GM18511 (cell line): ENCODE measurements at regions not wholly inside any gene's neighbourhood (a gene's known extent, or its start where the extent isn't known, plus 50 kb on each side); places are given as distances from the start of the nearest gene placed in this dataset.

Experiments
- ATAC-seq: cut with Tn5 transposase; IDR thresholded peaks from one replicate; pipeline ENCODE4 v1.9.1; 2021; ENCODE audit warnings: mild to moderate bottlenecking, moderate library complexity; ENCODE audit not compliant: unreplicated experiment

- ATAC-seq, result no peak
Observed at GRCh38 chr3:30113906-30114305, 492.5 kb upstream of the TGFBR2 start.

- ATAC-seq, result no peak
Observed at GRCh38 chr3:30114918-30115317, 491.5 kb upstream of the TGFBR2 start.

GRCh38 chr3:30122359-30122758 is 484.0 kb upstream of the TGFBR2 start:
- ATAC-seq, result no peak

GRCh38 chr3:30123224-30123623 is 483.2 kb upstream of the TGFBR2 start:
- ATAC-seq, result no peak

GRCh38 chr3:30123755-30124154 is 482.6 kb upstream of the TGFBR2 start:
- no peak for ATAC-seq

- ATAC-seq, result no peak
Observed at GRCh38 chr3:30124435-30125370, 481.7 kb upstream of the TGFBR2 start.

GRCh38 chr3:30129765-30130164 is 476.6 kb upstream of the TGFBR2 start:
- no peak for ATAC-seq

GRCh38 chr3:30130391-30130790 is 476.0 kb upstream of the TGFBR2 start:
- no peak for ATAC-seq

GRCh38 chr3:30131191-30131590 is 475.2 kb upstream of the TGFBR2 start:
- ATAC-seq, result no peak

GRCh38 chr3:30135190-30135589 is 471.2 kb upstream of the TGFBR2 start:
- ATAC-seq, result no peak

- no peak for ATAC-seq
Observed at GRCh38 chr3:30139283-30139682, 467.1 kb upstream of the TGFBR2 start.

- ATAC-seq, result no peak
Observed at GRCh38 chr3:30140356-30141075, 465.9 kb upstream of the TGFBR2 start.

- ATAC-seq, result no peak
Observed at GRCh38 chr3:30141178-30141581, 465.2 kb upstream of the TGFBR2 start.

- no peak for ATAC-seq
Observed at GRCh38 chr3:30141927-30142326, 464.5 kb upstream of the TGFBR2 start.

- ATAC-seq, result no peak
Observed at GRCh38 chr3:30142946-30143345, 463.5 kb upstream of the TGFBR2 start.

GRCh38 chr3:30145281-30145680 is 461.1 kb upstream of the TGFBR2 start:
- no peak for ATAC-seq

GRCh38 chr3:30146978-30147377 is 459.4 kb upstream of the TGFBR2 start:
- ATAC-seq, result no peak

GRCh38 chr3:30154853-30155252 is 451.5 kb upstream of the TGFBR2 start:
- ATAC-seq, result no peak

- ATAC-seq, result no peak
Observed at GRCh38 chr3:30155755-30156154, 450.6 kb upstream of the TGFBR2 start.

GRCh38 chr3:30156586-30157498 is 449.6 kb upstream of the TGFBR2 start:
- ATAC-seq, result no peak

GRCh38 chr3:30161375-30161774 is 445.0 kb upstream of the TGFBR2 start:
- no peak for ATAC-seq
